ENCODE measurements at regions not wholly inside any gene's neighbourhood (a gene's known extent, or its start where the extent isn't known, plus 50 kb on each side); places are given as distances from the start of the nearest gene placed in this dataset.
"Not testable (repeated sequence)": the region's sequence is repeated elsewhere in the genome, so short reads cannot be mapped to it uniquely, and the experiment has no call there.

GRCh38 chr2:40953341-40953740, 501.5 kb upstream of the SLC8A1 start:
- DNase-seq (ENCODE audit: low spot score) = no peak

GRCh38 chr2:40955042-40955441, 503.2 kb upstream of the SLC8A1 start:
- no peak for DNase-seq (ENCODE audit: low spot score)

DNA sequence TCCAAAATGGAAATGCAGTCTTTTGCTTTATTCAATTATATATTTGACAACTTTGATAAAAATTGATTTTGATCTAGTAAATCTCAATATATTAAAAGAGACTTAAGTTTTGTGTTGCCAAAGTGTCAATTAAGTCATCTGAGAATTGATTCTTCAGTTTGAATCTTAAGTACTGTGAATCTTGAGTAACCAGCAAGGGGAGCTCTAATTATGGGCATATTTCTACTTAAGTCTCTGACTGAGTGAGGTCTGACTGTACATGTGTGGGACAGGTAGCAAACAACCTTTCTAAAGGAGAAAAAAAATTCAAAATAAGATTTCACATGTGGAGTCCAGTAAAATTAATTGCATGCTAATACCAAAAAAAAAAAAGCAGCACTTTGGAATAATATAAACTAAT, 503.7 kb upstream of the SLC8A1 start:
- no peak for DNase-seq (ENCODE audit: low spot score)

- no peak for DNase-seq (ENCODE audit: low spot score)
Measured at GRCh38 chr2:40957508-40957907, 505.6 kb upstream of the SLC8A1 start.

DNA sequence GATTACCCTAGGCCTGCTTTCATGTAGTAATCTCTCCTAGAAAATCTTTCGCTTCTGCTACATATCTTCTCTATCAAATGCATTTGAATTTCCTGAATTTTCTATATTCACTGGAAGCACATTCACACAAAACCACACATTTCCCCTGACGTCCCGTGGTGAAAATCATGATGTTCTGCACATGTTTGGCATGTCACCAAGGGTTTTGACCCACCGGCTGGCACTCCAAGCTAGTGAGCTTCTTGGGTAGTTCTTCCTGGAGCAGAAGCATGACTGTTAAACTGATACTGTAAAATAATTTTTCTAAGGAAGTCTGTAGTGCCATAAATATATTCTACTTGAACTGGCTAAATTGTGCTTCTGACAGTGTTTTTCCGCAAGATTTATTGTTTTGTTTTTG, 510.1 kb upstream of the SLC8A1 start:
- DNase-seq (ENCODE audit: low spot score) = no peak

DNA sequence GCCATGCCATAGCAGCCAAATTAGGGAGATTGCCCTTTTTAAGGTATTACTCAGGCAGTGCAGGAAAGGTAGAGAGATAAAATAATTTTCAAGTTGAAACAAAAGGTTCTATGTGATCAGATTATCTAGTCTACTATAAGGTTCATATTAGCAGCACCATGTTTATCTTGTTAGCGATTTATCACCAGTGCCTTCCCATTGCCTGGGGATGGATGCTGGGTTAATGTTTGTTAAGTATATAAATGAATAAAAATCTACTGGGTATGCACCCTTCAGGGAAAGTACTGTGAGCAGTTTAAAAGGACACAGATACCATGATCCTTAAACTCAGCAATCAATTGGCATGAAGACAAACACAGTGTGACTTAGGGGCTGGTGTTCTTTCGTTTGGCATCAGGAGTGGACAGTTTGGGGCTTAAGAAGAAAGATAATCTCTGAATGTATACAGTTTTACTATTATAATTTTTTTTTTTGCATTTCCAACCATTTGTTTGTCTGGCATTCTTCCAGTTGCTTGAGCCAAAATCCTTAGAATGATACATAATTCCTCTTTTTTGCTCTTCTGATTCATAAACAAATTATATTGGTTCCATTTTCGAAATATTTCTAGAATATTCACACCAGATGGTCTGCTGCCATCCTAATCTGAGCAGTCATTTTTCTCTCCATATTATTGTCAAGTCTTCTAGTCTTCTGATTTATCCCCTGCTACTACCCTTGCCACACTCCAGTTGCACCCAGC, 512.8 kb upstream of the SLC8A1 start:
- no peak for DNase-seq (ENCODE audit: low spot score)

- no peak for DNase-seq (ENCODE audit: low spot score)
Measured at GRCh38 chr2:40967451-40967850, 515.6 kb upstream of the SLC8A1 start.

GRCh38 chr2:40975151-40975550, 523.3 kb upstream of the SLC8A1 start:
- no peak for DNase-seq (ENCODE audit: low spot score)

DNA sequence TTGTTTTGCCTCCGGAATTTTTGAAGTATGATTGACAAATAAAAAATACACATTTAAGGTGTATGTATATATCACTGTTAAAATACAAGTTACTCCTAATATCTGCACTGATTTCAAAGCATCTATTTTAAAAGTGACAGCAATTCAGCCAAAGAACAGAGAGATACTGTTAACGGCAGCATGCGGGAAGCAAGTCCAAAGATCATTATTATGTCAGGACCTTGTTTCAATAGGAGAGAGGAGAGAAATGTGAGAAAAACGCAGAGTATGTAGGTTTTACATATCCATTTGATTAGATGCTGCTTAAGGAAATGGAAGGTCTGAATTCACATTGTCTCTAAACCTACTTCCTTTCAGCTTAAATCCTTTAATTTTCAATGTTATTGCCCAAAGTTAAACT, 545.5 kb upstream of the SLC8A1 start:
- no peak for DNase-seq (ENCODE audit: low spot score)

- DNase-seq (ENCODE audit: low spot score) = no peak
Measured at GRCh38 chr2:41000374-41000773, 548.5 kb upstream of the SLC8A1 start.

DNA sequence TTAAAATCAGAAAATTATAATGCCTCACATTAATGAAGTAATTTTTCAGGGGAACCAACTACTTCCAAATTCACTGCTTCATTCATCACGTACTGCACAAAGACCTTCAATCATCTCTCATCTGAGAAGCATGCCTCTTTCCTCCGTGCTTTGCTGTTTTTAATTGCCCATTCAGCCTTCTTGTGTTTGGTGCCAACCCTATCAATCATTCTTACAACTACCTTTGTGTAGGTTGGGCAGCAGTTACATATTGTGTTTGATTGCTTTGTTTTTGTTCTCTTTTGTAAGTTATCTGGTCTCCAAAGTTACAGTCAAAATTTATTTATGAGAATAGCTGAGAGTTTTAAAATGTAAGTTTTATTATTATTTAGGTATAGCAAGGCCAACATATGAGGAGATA, 549.0 kb upstream of the SLC8A1 start:
- DNase-seq (ENCODE audit: low spot score) = no peak

- no peak for DNase-seq (ENCODE audit: low spot score)
Measured at GRCh38 chr2:41004700-41005099, 552.8 kb upstream of the SLC8A1 start.

- no peak for DNase-seq (ENCODE audit: low spot score)
Measured at GRCh38 chr2:41020358-41020757, 568.5 kb upstream of the SLC8A1 start.

- DNase-seq (ENCODE audit: low spot score) = no peak
Measured at GRCh38 chr2:41024816-41025215, 572.9 kb upstream of the SLC8A1 start.

DNA sequence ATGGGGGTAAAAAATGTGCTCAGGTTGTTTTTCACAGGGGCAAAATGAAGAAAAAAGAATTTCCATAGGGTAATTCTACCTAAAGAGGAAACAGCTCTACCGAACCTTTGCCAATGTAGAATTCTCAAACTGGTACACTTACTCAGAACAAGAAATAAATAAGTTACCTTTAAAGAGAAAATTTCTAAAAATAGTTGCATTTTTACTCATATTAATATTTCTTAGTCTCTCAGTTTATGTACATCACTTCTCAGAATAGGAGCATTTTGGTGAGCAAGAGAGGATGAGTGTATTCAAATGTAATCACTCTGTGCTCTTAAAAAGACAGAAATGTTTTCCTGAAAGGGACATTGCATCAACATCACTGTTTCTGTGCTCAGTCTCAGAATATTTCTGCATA, 574.7 kb upstream of the SLC8A1 start:
- DNase-seq (ENCODE audit: low spot score) = no peak

DNA sequence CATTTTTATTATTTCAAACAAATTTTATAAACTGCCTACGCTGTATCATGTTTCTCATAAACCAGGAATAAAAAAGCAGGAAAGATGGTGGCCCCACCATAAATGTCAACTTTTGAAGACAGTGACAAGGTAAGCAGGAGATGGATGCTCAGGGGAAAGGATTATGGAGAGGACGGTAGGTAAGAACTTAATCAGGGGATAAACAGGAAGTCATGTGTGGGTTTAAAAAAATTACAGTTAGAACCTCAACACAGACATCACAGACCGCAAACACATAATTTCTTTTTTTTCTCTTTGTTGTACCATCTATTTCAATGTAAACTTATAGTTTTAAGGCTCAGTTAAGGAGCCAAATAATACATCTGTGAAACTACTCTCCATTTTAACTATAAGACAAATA, 575.2 kb upstream of the SLC8A1 start:
- DNase-seq (ENCODE audit: low spot score) = no peak

DNA sequence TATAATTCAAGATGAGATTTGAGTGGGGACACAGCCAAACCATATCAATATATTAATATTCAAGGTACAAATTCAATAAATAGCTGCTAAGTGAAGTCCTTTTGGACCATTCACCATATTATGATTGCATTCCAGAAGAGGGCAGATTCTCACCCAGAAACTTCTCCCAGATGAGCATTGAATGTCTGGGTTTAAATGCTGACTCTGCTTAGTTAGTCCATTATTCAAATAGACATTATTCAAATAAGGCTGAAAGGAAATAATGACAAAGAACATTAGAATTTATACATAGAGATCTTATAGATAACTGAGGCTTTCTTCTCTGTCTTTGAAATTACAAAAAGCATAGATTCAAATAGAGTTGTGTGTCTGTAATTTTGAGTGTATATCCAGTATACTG, 579.4 kb upstream of the SLC8A1 start:
- DNase-seq (ENCODE audit: low spot score) = no peak

DNA sequence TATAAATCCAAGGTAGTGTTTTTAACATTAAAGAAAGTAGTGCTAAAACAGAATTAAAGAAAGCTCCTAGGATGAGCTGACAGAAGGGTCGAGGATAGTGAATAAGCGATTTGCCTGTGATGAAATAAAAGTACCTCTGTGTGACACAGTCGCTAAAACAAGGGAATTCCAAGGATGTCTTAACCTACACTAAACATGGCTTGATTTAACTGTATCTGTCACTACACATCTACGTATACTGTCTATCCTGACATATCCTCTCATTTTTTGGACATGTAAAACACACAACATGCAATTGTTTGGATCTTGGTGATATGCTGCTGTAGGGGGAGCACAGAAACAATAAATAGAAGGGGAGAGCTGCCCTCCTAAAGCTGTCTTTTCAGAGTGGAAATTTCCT, 580.8 kb upstream of the SLC8A1 start:
- no peak for DNase-seq (ENCODE audit: low spot score)

DNA sequence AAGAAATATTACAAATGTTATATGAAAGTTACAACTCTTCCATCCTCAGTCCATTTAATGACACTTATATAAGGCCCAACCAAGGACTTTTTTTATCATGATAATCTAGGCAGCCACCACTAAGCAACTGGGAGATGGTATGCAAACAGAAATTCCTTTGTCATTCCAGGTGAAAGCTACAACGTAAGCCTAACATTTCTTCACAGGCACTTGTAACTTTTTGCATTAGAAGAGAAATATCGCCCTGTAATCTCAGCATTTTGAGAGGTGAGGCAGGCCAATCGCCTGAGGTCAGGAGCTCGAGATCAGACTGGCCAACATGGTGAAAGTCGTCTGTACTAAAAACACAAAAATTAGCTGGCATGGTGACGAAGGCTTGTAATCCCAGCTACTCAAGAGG, 581.2 kb upstream of the SLC8A1 start:
- no peak for DNase-seq (ENCODE audit: low spot score)

DNA sequence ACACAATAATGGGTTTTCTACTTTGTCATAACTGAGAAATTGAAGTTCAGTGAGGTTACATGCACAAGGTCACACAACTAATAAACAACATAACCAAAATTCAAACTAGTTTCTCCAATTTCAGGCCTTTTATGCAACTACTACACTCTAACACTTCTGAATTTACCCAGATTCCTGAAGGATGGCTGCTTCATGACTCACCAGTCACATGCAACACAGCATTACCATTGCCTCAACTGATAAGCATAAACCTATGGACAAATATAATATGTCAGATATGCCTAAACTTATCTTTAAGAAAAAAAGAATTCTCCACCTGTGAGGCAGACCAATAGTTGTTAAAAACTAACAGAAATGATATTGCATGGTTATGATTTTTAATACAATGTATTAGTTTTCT, 586.5 kb upstream of the SLC8A1 start:
- no peak for DNase-seq (ENCODE audit: low spot score)

DNA sequence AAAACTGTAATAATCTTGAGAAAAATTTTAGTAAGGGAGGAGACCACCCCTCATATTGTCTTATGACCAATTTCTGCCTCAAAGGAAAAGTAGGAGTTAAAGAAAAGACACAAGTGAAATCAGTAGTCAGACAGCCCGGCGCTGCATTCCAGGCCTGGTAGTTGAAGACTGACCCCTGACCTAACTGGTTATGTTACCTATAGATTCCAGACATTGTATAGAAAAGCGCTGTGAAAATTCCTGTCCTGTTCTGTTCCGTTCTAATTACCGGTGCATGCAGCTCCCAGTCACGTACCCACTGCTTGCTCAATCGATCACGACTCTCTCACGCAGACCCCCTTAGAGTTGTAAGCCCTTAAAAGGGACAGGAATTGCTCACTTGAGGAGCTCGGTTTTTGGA, 587.9 kb upstream of the SLC8A1 start:
- DNase-seq (ENCODE audit: low spot score) = not testable (repeated sequence)

DNA sequence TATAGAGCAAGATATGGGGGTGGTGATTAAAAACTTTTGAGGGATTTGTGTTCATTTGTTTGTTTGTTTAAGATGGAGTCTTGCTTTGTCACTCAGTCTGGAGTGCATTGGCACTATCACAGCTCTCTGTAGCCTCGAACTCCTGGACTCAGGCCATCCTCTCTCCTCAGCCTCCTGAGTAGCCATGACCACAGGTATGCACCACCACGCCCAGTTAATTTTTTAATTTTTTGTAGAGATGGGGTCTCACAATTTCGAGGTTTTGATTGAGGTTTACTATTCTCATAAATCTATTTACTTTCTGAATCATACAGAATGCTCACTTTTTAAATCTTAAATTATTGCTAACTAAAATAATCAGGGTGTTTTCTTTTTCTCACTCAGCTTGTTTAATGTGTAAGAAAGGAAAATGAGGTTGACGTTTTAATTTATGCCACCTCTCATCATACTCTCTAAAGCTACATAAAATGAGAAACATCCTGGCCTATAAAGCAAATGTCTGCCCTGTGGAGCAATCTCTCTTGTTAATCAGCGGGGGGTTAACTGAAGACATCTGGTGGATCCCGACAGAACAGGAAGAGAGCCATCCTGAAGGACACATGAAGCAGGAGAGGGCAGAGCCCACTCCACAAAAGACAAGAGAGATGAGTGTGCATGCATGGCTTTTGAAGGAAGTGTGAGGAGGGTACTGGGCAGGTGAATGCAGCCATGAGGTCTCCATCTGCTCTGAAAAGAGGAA, 589.1 kb upstream of the SLC8A1 start:
- no peak for DNase-seq (ENCODE audit: low spot score)

- DNase-seq (ENCODE audit: low spot score) = no peak
Measured at GRCh38 chr2:41042343-41042742, 590.5 kb upstream of the SLC8A1 start.

DNA sequence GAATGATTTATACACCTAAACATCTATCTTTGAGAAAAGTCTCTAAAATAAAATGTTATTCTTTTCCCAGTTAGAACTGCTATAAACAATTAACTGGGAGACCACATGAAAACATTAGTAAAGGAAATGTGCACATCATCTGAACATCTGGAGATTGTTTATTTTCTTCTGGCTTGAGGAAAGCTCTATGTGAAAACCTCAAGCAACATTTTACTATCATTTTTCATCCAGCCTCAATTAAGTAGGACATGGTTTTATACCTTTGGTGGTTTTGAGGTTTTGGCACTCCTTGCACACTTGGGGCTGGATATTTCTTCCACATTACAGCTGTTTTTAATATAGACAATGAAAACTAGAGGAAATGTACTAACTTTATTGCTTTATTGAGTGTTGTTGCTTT, 609.5 kb upstream of the SLC8A1 start:
- no peak for DNase-seq (ENCODE audit: low spot score)

Measured in germinal center (tissue), 1 donor.